H1 (cell line): ENCODE measurements at regions not wholly inside any gene's neighbourhood (a gene's known extent, or its start where the extent isn't known, plus 50 kb on each side); places are given as distances from the start of the nearest gene placed in this dataset.

Experiments used
- CTCF ChIA-PET: fragments of 300-600 bp; sonication (Branson Sonifier 250); formaldehyde crosslinking; loops from one replicate; lab custom pipeline; 2021; ENCODE audit not compliant: partially characterized antibody; lab: Charles Lee
- POLR2A ChIA-PET: fragments of 300-600 bp; sonication (Branson Sonifier 250); formaldehyde crosslinking; loops from one replicate; lab custom pipeline; 2021; ENCODE audit warnings: inconsistent platforms; ENCODE audit not compliant: partially characterized antibody; lab: Charles Lee
- DNase-seq, 2 experiments: peaks; one replicate each; pipeline versions ENCODE4 v3.0.0 to v3.0.0-alpha.2; 2010 to 2022; ENCODE audit warnings: low spot score in 2 of 2, low read depth in 1 of 2, mixed read lengths in 1 of 2
- FAIRE-seq: peaks from 2 replicates; lab custom pipeline; 2011; peaks lifted over from hg19 to GRCh38; lab: Jason Lieb, UNC
- H2AFZ ChIP-seq: 2 replicates; pipeline ENCODE4 v1.8.1; 2012; ENCODE audit warnings: low read length, inconsistent platforms
- H2AK5ac ChIP-seq: 2 replicates; pipeline ENCODE4 v1.6.1; 2013; ENCODE audit warnings: low read depth, low read length
- H2BK120ac ChIP-seq: replicated peaks from 2 replicates; pipeline ENCODE3; 2013; ENCODE audit warnings: low read depth, low read length, inconsistent platforms
- H2BK12ac ChIP-seq: 2 replicates; pipeline ENCODE4 v1.6.1; 2013; ENCODE audit warnings: low read depth, low read length
- H2BK15ac ChIP-seq: 2 replicates; pipeline ENCODE4 v1.6.1; 2013; ENCODE audit warnings: low read length
- H2BK20ac ChIP-seq: 2 replicates; pipeline ENCODE4 v1.6.1; 2013; ENCODE audit warnings: low read length
- H2BK5ac ChIP-seq: 2 replicates; pipeline ENCODE4 v1.6.1; 2013; ENCODE audit warnings: low read depth, low read length
- H3K14ac ChIP-seq: 2 replicates; pipeline ENCODE4 v1.6.1; 2013; ENCODE audit warnings: inconsistent platforms; ENCODE audit not compliant: insufficient read length
- H3K18ac ChIP-seq: 2 replicates; pipeline ENCODE4 v1.6.1; 2013; ENCODE audit warnings: low read length; ENCODE audit errors: extremely low read depth
- H3K23ac ChIP-seq: 2 replicates; pipeline ENCODE4 v1.6.1; 2013; ENCODE audit warnings: inconsistent platforms; ENCODE audit not compliant: insufficient read length
- H3K23me2 ChIP-seq: 2 replicates; pipeline ENCODE4 v1.6.1; 2013; ENCODE audit warnings: low read depth, low read length
- H3K27ac ChIP-seq: 2 replicates; pipeline ENCODE4 v1.6.1; 2011; ENCODE audit warnings: low read depth, low read length, inconsistent platforms
- H3K27me3 ChIP-seq, 4 experiments: replicated peaks in 1 of 4; 1 replicate in 1 of 4; 2 replicates in 3 of 4; pipeline versions ENCODE4 v1.6.1 to v1.8.1; 2011 to 2013; ENCODE audit warnings: low read length in 3 of 4, mild to moderate bottlenecking in 3 of 4, inconsistent platforms in 2 of 4, mixed read lengths in 2 of 4, moderate library complexity in 1 of 4; ENCODE audit not compliant: control insufficient read depth in 3 of 4, insufficient read depth in 3 of 4; ENCODE audit errors: extremely low read depth in 1 of 4
- H3K36me3 ChIP-seq, 4 experiments: 2 replicates each; pipeline versions ENCODE4 v1.6.1 to v1.8.1; 2011 to 2013; ENCODE audit warnings: mild to moderate bottlenecking in 4 of 4, low read length in 3 of 4, moderate library complexity in 2 of 4, control low read depth in 1 of 4, inconsistent platforms in 1 of 4; ENCODE audit not compliant: insufficient read depth in 4 of 4, control insufficient read depth in 2 of 4
- H3K4ac ChIP-seq: replicated peaks from 2 replicates; pipeline ENCODE3; 2013; ENCODE audit warnings: low read length, low read depth, mixed read lengths, inconsistent platforms; ENCODE audit not compliant: insufficient read length
- H3K4me1 ChIP-seq, 4 experiments: replicated peaks in 1 of 4; 1 replicate in 1 of 4; 2 replicates in 3 of 4; pipeline versions ENCODE4 v1.6.1 to v1.8.1; 2011 to 2013; ENCODE audit warnings: low read length in 3 of 4, inconsistent platforms in 2 of 4, mixed read lengths in 1 of 4; ENCODE audit not compliant: insufficient read depth in 4 of 4, control insufficient read depth in 3 of 4
- H3K4me2 ChIP-seq, 2 experiments: 2 replicates each; pipeline versions ENCODE4 v1.6.1 to v1.8.1; 2011 to 2013; ENCODE audit warnings: low read depth in 2 of 2, low read length in 2 of 2, control low read depth in 1 of 2, inconsistent platforms in 1 of 2, mild to moderate bottlenecking in 1 of 2; ENCODE audit not compliant: insufficient read depth in 1 of 2
- H3K4me3 ChIP-seq, 4 experiments: fragments of 200-600, 300-600 bp in 1 of 4; sonication (generic), shearing (Covaris generic), sonication (Bioruptor Twin) in 1 of 4; 2 replicates each; pipeline versions ENCODE4 v1.5.1 to v1.8.1; 2011 to 2016; ENCODE audit warnings: low read length in 4 of 4, low read depth in 3 of 4, control low read depth in 2 of 4, inconsistent platforms in 2 of 4, mild to moderate bottlenecking in 2 of 4, mixed read lengths in 1 of 4, moderate library complexity in 1 of 4; ENCODE audit not compliant: insufficient read depth in 2 of 4; ENCODE audit errors: extremely low read depth in 1 of 4
- H3K56ac ChIP-seq: replicated peaks from 2 replicates; pipeline ENCODE3; 2013; ENCODE audit warnings: low read depth, mild to moderate bottlenecking, mixed read lengths, low read length, inconsistent platforms; ENCODE audit not compliant: insufficient read length
- H3K79me1 ChIP-seq: 2 replicates; pipeline ENCODE4 v1.6.1; 2013; ENCODE audit warnings: low read depth, low read length, control low read depth
- H3K79me2 ChIP-seq, 2 experiments: 2 replicates each; pipeline versions ENCODE4 v1.6.1 to v1.8.1; 2012 to 2013; ENCODE audit warnings: low read length in 2 of 2, mild to moderate bottlenecking in 2 of 2, inconsistent platforms in 1 of 2; ENCODE audit not compliant: insufficient read depth in 2 of 2, control insufficient read depth in 1 of 2
- H3K9ac ChIP-seq, 4 experiments: replicated peaks in 1 of 4; 1 replicate in 1 of 4; 2 replicates in 3 of 4; pipeline versions ENCODE4 v1.6.1 to v1.8.1; 2011 to 2013; ENCODE audit warnings: low read depth in 3 of 4, low read length in 3 of 4, control low read depth in 2 of 4, mild to moderate bottlenecking in 2 of 4, moderate library complexity in 2 of 4, inconsistent platforms in 1 of 4; ENCODE audit errors: extremely low read depth in 1 of 4
- H3K9me3 ChIP-seq, 2 experiments: 2 replicates each; pipeline versions ENCODE4 v1.6.1 to v1.8.1; 2012 to 2013; ENCODE audit warnings: mild to moderate bottlenecking in 2 of 2, moderate library complexity in 2 of 2, control low read depth in 1 of 2, inconsistent platforms in 1 of 2, low read depth in 1 of 2, low read length in 1 of 2, mixed read lengths in 1 of 2; ENCODE audit not compliant: insufficient read depth in 2 of 2
- H4K20me1 ChIP-seq, 2 experiments: replicated peaks in 1 of 2; 2 replicates each; pipeline versions ENCODE3 to v1.8.1; 2011 to 2013; ENCODE audit warnings: inconsistent platforms in 2 of 2, low read length in 2 of 2, mild to moderate bottlenecking in 1 of 2; ENCODE audit not compliant: insufficient read depth in 2 of 2, control insufficient read depth in 1 of 2
- H4K5ac ChIP-seq: 2 replicates; pipeline ENCODE4 v1.6.1; 2013; ENCODE audit warnings: low read length, low read depth, mixed read lengths, inconsistent platforms; ENCODE audit not compliant: insufficient read length
- H4K8ac ChIP-seq: 2 replicates; pipeline ENCODE4 v1.8.0; 2013; ENCODE audit warnings: mild to moderate bottlenecking, moderate library complexity, low read length, inconsistent platforms; ENCODE audit not compliant: insufficient read depth; ENCODE audit errors: extremely low read depth
- H4K91ac ChIP-seq: replicated peaks from 2 replicates; pipeline ENCODE3; 2013; ENCODE audit warnings: low read length, mixed read lengths, inconsistent platforms; ENCODE audit not compliant: insufficient read length
- BRCA1 ChIP-seq: IDR thresholded peaks from 2 replicates; pipeline ENCODE4 v1.6.1; 2012; ENCODE audit warnings: low read depth, low read length, improper control_type of control experiment
- CBX5 ChIP-seq: fragments of 300-800, 300-1000 bp; sonication (generic); IDR thresholded peaks from 2 replicates; pipeline ENCODE4 v1.7.1; 2016; ENCODE audit warnings: antibody characterized with exemption, low read length, low read depth
- CBX8 ChIP-seq: fragments of 300-800, 300-1000 bp; sonication (generic); IDR thresholded peaks from 2 replicates; pipeline ENCODE4 v1.7.1; 2016; ENCODE audit warnings: low read depth, low read length, borderline replicate concordance
- CEBPB ChIP-seq: IDR thresholded peaks from 2 replicates; pipeline ENCODE4 v1.6.1; 2012; ENCODE audit warnings: low read depth, low read length
- CHD2 ChIP-seq: IDR thresholded peaks from 2 replicates; pipeline ENCODE4 v1.6.1; 2012; ENCODE audit warnings: low read length, improper control_type of control experiment
- FOSL1 ChIP-seq: IDR thresholded peaks from 2 replicates; pipeline ENCODE4 v1.6.1; 2011; ENCODE audit warnings: mild to moderate bottlenecking, low read depth, low read length, moderate library complexity; ENCODE audit not compliant: insufficient read depth
- JUND ChIP-seq: IDR thresholded peaks from 2 replicates; pipeline ENCODE4 v1.6.1; 2011; ENCODE audit warnings: mild to moderate bottlenecking, improper control_type of control experiment, low read length
- NRF1 ChIP-seq: IDR thresholded peaks from 2 replicates; pipeline ENCODE4 v1.6.1; 2011; ENCODE audit warnings: mild to moderate bottlenecking, low read depth, low read length, improper control_type of control experiment
- PHF8 ChIP-seq: fragments of 200-600 bp; sonication (generic); conservative IDR thresholded peaks from 2 replicates; pipeline ENCODE4 v1.7.1; 2012; ENCODE audit warnings: low read depth, mild to moderate bottlenecking, inconsistent platforms, low read length, moderate library complexity
- POLR2A ChIP-seq, 2 experiments: IDR thresholded peaks; 1 replicate in 1 of 2; 2 replicates in 1 of 2; pipeline ENCODE4 v1.6.1; 2011; ENCODE audit warnings: low read depth in 2 of 2, low read length in 2 of 2, mild to moderate bottlenecking in 2 of 2; ENCODE audit errors: control extremely low read depth in 1 of 2
- RFX5 ChIP-seq: IDR thresholded peaks from 2 replicates; pipeline ENCODE4 v1.6.1; 2011; ENCODE audit warnings: low read depth, low read length, improper control_type of control experiment, borderline replicate concordance
- SIX5 ChIP-seq: IDR thresholded peaks from 2 replicates; pipeline ENCODE4 v1.6.1; 2011; ENCODE audit warnings: mild to moderate bottlenecking, low read depth, low read length
- TAF7 ChIP-seq: optimal IDR thresholded peaks from 2 replicates; pipeline ENCODE3; 2011; ENCODE audit warnings: low read depth, mild to moderate bottlenecking, inconsistent platforms, low read length, moderate library complexity, borderline replicate concordance
- ZNF274 ChIP-seq: IDR thresholded peaks from 2 replicates; pipeline ENCODE4 v1.7.0; 2012; ENCODE audit warnings: low read length, borderline replicate concordance; ENCODE audit errors: extremely low read depth
- WGBS, 2 experiments: shearing (Covaris generic) in 1 of 2; methylation state at CpG; one replicate each; pipeline versions ENCODE4 v1.1.6 to v1.1.7; 2013 to 2015; ENCODE audit warnings: low lambda C conversion rate in 2 of 2, mixed read lengths in 2 of 2, inconsistent platforms in 1 of 2, low coverage in 1 of 2, missing lambda C conversion rate in 1 of 2; ENCODE audit not compliant: insufficient replicate concordance in 2 of 2, insufficient coverage in 1 of 2, insufficient read length in 1 of 2; ENCODE audit errors: extremely low coverage in 1 of 2, missing lambda C conversion rate in 1 of 2; 5-methylcytosine and 5-hydroxymethylcytosine counted together

GRCh38 chr2:19745318-19746136 lies 156.3 kb downstream of the TTC32 start:
- ChIA-PET POLR2A (interaction anchor here (0.6 to 0.7 kb wide), 2 partner anchors 316 to 469 kb away, joined by 3 read pairs; no protein-coding TSS in a partner anchor), CTCF (interaction anchor here (0.8 to 6.8 kb wide), 24 partner anchors 8 to 396 kb away, joined by 3 to 55 read pairs (median 5); partner anchors contain the start of gene OSR1)
- FAIRE-seq (no peak), DNase-seq (no peak)
- Histone ChIP-seq H4K20me1 (no peaks in the 10 kb centered on the region), H3K9ac (no peak overlapping the region), H3K23me2 (peaks cover 2% of the 10 kb centered on the region; the same call in 1 of the 2 replicates), H4K5ac (no peak overlapping the region), H3K4me3 (no peak overlapping the region), H4K91ac (no peak overlapping the region), H3K18ac (no peak overlapping the region), H3K79me1 (no peaks in the 10 kb centered on the region), H3K23ac (no peak overlapping the region), H3K79me2 (no peaks in the 10 kb centered on the region), H2BK12ac (no peak overlapping the region), H3K4ac (no peak overlapping the region), H2BK15ac (no peak overlapping the region), H3K27ac (no peak overlapping the region), H3K56ac (no peak overlapping the region), H2AFZ (no peak overlapping the region), H3K27me3 (no peaks in the 10 kb centered on the region), H3K9me3 (no peaks in the 10 kb centered on the region), H3K14ac (no peak overlapping the region), H3K36me3 (no peaks in the 10 kb centered on the region), H2BK20ac (no peak overlapping the region), H3K4me2 (no peak overlapping the region), H4K8ac (no peak overlapping the region), H3K4me1 (no peaks in the 10 kb centered on the region), H2AK5ac (no peak overlapping the region), H2BK5ac (no peak overlapping the region), H2BK120ac (no peak overlapping the region)
- WGBS, 2 experiments = 84% methylated on average over 13 of the region's 17 CpGs; no CpG with 5 or more reads in 1 of the 2 experiments
- TF ChIP-seq JUND (no peak), CHD2 (no peak), CBX5 (no peak), RFX5 (no peak), TAF7 (no peak), BRCA1 (no peak), CBX8 (no peak), POLR2A (IDR thresholded peaks at IDR 0.05; ENCODE audit: control extremely low read depth in 1 of 2, low read depth in 2 of 2, low read length in 2 of 2) (no peak), SIX5 (no peak), NRF1 (no peak), PHF8 (no peak), FOSL1 (no peak), CEBPB (no peak), ZNF274 (no peak)
